Ecto neural progenitor cell (in vitro differentiated cells): ENCODE measurements at regions not wholly inside any gene's neighbourhood (a gene's known extent, or its start where the extent isn't known, plus 50 kb on each side); places are given as distances from the start of the nearest gene placed in this dataset.
"Not testable (repeated sequence)": the region's sequence is repeated elsewhere in the genome, so short reads cannot be mapped to it uniquely, and the experiment has no call there.

ENCODE experiments used
- DNase-seq: peaks from one replicate; pipeline ENCODE4 v3.0.0-alpha.2; 2018; ENCODE audit warnings: low spot score

- DNase-seq = no peak
These were observed 704.0 kb upstream of the IGFBP3 start for GRCh38 chr7:46625032-46625431.

- DNase-seq = no peak
These were observed 701.2 kb upstream of the IGFBP3 start for GRCh38 chr7:46622251-46622650.

- DNase-seq = no peak
These were observed 698.7 kb upstream of the IGFBP3 start for GRCh38 chr7:46619723-46620310.

GRCh38 chr7:46616636-46617035, 695.6 kb upstream of the IGFBP3 start:
- no peak for DNase-seq

GRCh38 chr7:46613551-46613950, 692.5 kb upstream of the IGFBP3 start:
- DNase-seq = no peak

- no peak for DNase-seq
These were observed 692.0 kb upstream of the IGFBP3 start for GRCh38 chr7:46613116-46613515.

- no peak for DNase-seq
These were observed 690.4 kb upstream of the IGFBP3 start for GRCh38 chr7:46611508-46611907.

- no peak for DNase-seq
These were observed 689.7 kb upstream of the IGFBP3 start for GRCh38 chr7:46610746-46611145.

GRCh38 chr7:46607176-46607575, 686.1 kb upstream of the IGFBP3 start:
- DNase-seq = no peak

- DNase-seq = no peak
These were observed 685.7 kb upstream of the IGFBP3 start for GRCh38 chr7:46606761-46607160.

GRCh38 chr7:46604241-46604661, 683.2 kb upstream of the IGFBP3 start:
- DNase-seq = no peak

- DNase-seq = no peak
These were observed 682.7 kb upstream of the IGFBP3 start for GRCh38 chr7:46603780-46604179.

- no peak for DNase-seq
These were observed 682.3 kb upstream of the IGFBP3 start for GRCh38 chr7:46603296-46603752.

- no peak for DNase-seq
These were observed 679.3 kb upstream of the IGFBP3 start for GRCh38 chr7:46600340-46600739.

GRCh38 chr7:46594831-46595230, 673.8 kb upstream of the IGFBP3 start:
- not testable (repeated sequence) for DNase-seq

GRCh38 chr7:46590918-46591905, 670.1 kb upstream of the IGFBP3 start:
- DNase-seq = not testable (repeated sequence)

- no peak for DNase-seq
These were observed 668.2 kb upstream of the IGFBP3 start for GRCh38 chr7:46589286-46589685.

GRCh38 chr7:46586406-46586805, 665.3 kb upstream of the IGFBP3 start:
- no peak for DNase-seq

GRCh38 chr7:46583656-46584055, 662.6 kb upstream of the IGFBP3 start:
- no peak for DNase-seq

- no peak for DNase-seq
These were observed 660.2 kb upstream of the IGFBP3 start for GRCh38 chr7:46581268-46581667.

GRCh38 chr7:46580766-46581165, 659.7 kb upstream of the IGFBP3 start:
- no peak for DNase-seq

GRCh38 chr7:46577394-46577793, 656.3 kb upstream of the IGFBP3 start:
- no peak for DNase-seq

- no peak for DNase-seq
These were observed 655.9 kb upstream of the IGFBP3 start for GRCh38 chr7:46576950-46577349.
